Neural cell (in vitro differentiated cells): ENCODE measurements at regions not wholly inside any gene's neighbourhood (a gene's known extent, or its start where the extent isn't known, plus 50 kb on each side); places are given as distances from the start of the nearest gene placed in this dataset.

ENCODE experiments used
- H2AFZ ChIP-seq: fragments of 200-600, 300-800 bp; sonication (generic), shearing (Covaris generic); 2 replicates; pipeline ENCODE4 v1.6.0; 2014; ENCODE audit warnings: low read depth, mild to moderate bottlenecking, antibody characterized with exemption, low read length, moderate library complexity
- H3F3A ChIP-seq: fragments of 200-600 bp; shearing (Covaris generic); 2 replicates; pipeline ENCODE4 v1.6.1; 2016; ENCODE audit warnings: mild to moderate bottlenecking, moderate library complexity, mixed read lengths, antibody characterized with exemption, low read length; ENCODE audit not compliant: insufficient read depth, poor library complexity, severe bottlenecking
- H3K27ac ChIP-seq: fragments of 200-600, 300-800 bp; sonication (generic), shearing (Covaris generic); 2 replicates; pipeline ENCODE4 v1.5.1; 2014; ENCODE audit warnings: mild to moderate bottlenecking, low read length, moderate library complexity
- H3K27me3 ChIP-seq: fragments of 300-800, 200-600 bp; sonication (generic), shearing (Covaris generic); 2 replicates; pipeline ENCODE4 v1.6.0; 2014; ENCODE audit warnings: mild to moderate bottlenecking, low read depth, low read length, moderate library complexity; ENCODE audit not compliant: insufficient read depth
- H3K36me3 ChIP-seq: fragments of 300-800, 200-600 bp; sonication (generic), shearing (Covaris generic); 2 replicates; pipeline ENCODE4 v1.5.1; 2014; ENCODE audit warnings: mild to moderate bottlenecking, antibody characterized with exemption, low read length, moderate library complexity; ENCODE audit not compliant: insufficient read depth
- H3K4me2 ChIP-seq: fragments of 300-800, 200-600 bp; sonication (generic), shearing (Covaris generic); 2 replicates; pipeline ENCODE4 v1.6.0; 2014; ENCODE audit warnings: mild to moderate bottlenecking, low read length
- H3K4me3 ChIP-seq: fragments of 300-800, 200-600 bp; sonication (generic), shearing (Covaris generic); 2 replicates; pipeline ENCODE4 v1.5.1; 2014; ENCODE audit warnings: mild to moderate bottlenecking, low read length, moderate library complexity
- H3K79me2 ChIP-seq: fragments of 200-600 bp; shearing (Covaris generic); replicated peaks from 2 replicates; pipeline ENCODE4 v1.6.0; 2014; ENCODE audit warnings: mild to moderate bottlenecking, low read length, moderate library complexity; ENCODE audit not compliant: insufficient read depth
- H3K9ac ChIP-seq: fragments of 300-800, 200-600 bp; sonication (generic), shearing (Covaris generic); 2 replicates; pipeline ENCODE4 v1.6.1; 2016; ENCODE audit warnings: mild to moderate bottlenecking, low read length, mixed read lengths
- H3K9me2 ChIP-seq: fragments of 200-600 bp; shearing (Covaris generic); 2 replicates; pipeline ENCODE4 v1.6.1; 2016; ENCODE audit warnings: mild to moderate bottlenecking, low read length, mixed read lengths; ENCODE audit not compliant: insufficient read depth
- H3K9me3 ChIP-seq: fragments of 200-600, 300-800 bp; sonication (generic), shearing (Covaris generic); 2 replicates; pipeline ENCODE4 v1.6.1; 2016; ENCODE audit warnings: mild to moderate bottlenecking, mixed run types, low read length, moderate library complexity, mixed read lengths
- H4K20me1 ChIP-seq: fragments of 200-600 bp; shearing (Covaris generic); 2 replicates; pipeline ENCODE4 v1.6.1; 2016; ENCODE audit warnings: mild to moderate bottlenecking, mixed run types; ENCODE audit not compliant: insufficient read depth
- CTCF ChIP-seq: fragments of 450-650 bp; IDR thresholded peaks from 2 replicates; pipeline ENCODE4 v1.5.1; 2014; ENCODE audit warnings: antibody characterized with exemption, mild to moderate bottlenecking, moderate library complexity; ENCODE audit not compliant: poor library complexity, severe bottlenecking
- EP300 ChIP-seq: fragments of 450-650 bp; conservative IDR thresholded peaks from 2 replicates; pipeline ENCODE4 v1.6.1; 2014; ENCODE audit warnings: antibody characterized with exemption, mild to moderate bottlenecking, moderate library complexity; ENCODE audit not compliant: poor library complexity, severe bottlenecking
- EZH2 ChIP-seq: fragments of 200-600, 300-800 bp; shearing (Covaris generic), sonication (generic); IDR thresholded peaks from 2 replicates; pipeline ENCODE4 v1.6.1; 2014; ENCODE audit warnings: antibody characterized with exemption, low read length, borderline replicate concordance, mild to moderate bottlenecking; ENCODE audit not compliant: insufficient read depth, poor library complexity, severe bottlenecking
- MXI1 ChIP-seq: fragments of 450-650 bp; conservative IDR thresholded peaks from 2 replicates; pipeline ENCODE4 v1.6.1; 2014; ENCODE audit warnings: antibody characterized with exemption, mild to moderate bottlenecking; ENCODE audit not compliant: poor library complexity, severe bottlenecking
- POLR2AphosphoS5 ChIP-seq: IDR thresholded peaks from 2 replicates; pipeline ENCODE4 v1.6.1; 2012
- RAD21 ChIP-seq: fragments of 450-650 bp; conservative IDR thresholded peaks from 2 replicates; pipeline ENCODE4 v1.6.1; 2014; ENCODE audit warnings: antibody characterized with exemption, mild to moderate bottlenecking, moderate library complexity
- REST ChIP-seq: IDR thresholded peaks from 2 replicates; pipeline ENCODE4 v1.6.1; 2012; ENCODE audit warnings: borderline replicate concordance
- SMC3 ChIP-seq: fragments of 450-650 bp; conservative IDR thresholded peaks from 2 replicates; pipeline ENCODE4 v1.6.1; 2014; ENCODE audit warnings: antibody characterized with exemption, mild to moderate bottlenecking, moderate library complexity; ENCODE audit not compliant: poor library complexity
- TAF1 ChIP-seq: IDR thresholded peaks from 2 replicates; pipeline ENCODE4 v1.6.1; 2012; ENCODE audit warnings: low read depth

DNA sequence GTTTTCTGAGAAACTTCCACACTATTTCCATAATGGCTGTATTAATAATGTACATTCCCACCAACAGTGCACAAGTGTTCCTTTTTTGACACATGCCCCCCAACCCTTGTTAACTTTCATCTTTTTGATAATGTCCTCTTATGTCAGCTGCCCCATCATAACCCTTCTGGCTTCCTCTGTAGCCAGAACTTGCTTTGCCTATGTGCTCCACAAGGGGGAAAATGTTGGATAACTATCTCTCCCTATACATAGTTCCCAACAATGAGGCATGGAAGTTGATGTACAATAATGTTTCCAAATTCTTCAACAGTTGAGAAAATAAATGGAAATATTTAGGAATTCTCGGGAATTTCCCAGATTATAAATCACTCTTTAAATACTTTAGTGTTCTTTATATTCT lies 142.9 kb downstream of the ASB9 start:
- Histone ChIP-seq H3K27ac (no peak overlapping the region), H3K9me2 (no peaks in the 10 kb centered on the region), H3K27me3 (no peaks in the 10 kb centered on the region), H3F3A (no peaks in the 10 kb centered on the region), H3K9ac (no peak overlapping the region), H2AFZ (no peak overlapping the region), H4K20me1 (no peaks in the 10 kb centered on the region), H3K79me2 (no peaks in the 10 kb centered on the region), H3K36me3 (no peaks in the 10 kb centered on the region), H3K4me2 (no peak overlapping the region), H3K4me3 (no peak overlapping the region), H3K9me3 (no peaks in the 10 kb centered on the region)
- no peak for TF ChIP-seq SMC3
- no peak for TF ChIP-seq EP300
- no peak for TF ChIP-seq EZH2
- no peak for TF ChIP-seq REST
- TF ChIP-seq POLR2AphosphoS5 = no peak
- TF ChIP-seq MXI1 = no peak
- TF ChIP-seq RAD21 = no peak
- TF ChIP-seq TAF1 = no peak
- TF ChIP-seq CTCF = no peak

- no peaks in the 10 kb centered on the region for H3K36me3 ChIP-seq
- H3K9me3 ChIP-seq = no peaks in the 10 kb centered on the region
- H3K9ac ChIP-seq = no peak overlapping the region
- H3K4me2 ChIP-seq = no peak overlapping the region
- no peak overlapping the region for H2AFZ ChIP-seq
- H3K27ac ChIP-seq = no peak overlapping the region
- no peaks in the 10 kb centered on the region for H4K20me1 ChIP-seq
- H3K4me3 ChIP-seq = no peak overlapping the region
- no peaks in the 10 kb centered on the region for H3K9me2 ChIP-seq
- no peaks in the 10 kb centered on the region for H3K79me2 ChIP-seq
- H3F3A ChIP-seq = no peaks in the 10 kb centered on the region
- H3K27me3 ChIP-seq = no peaks in the 10 kb centered on the region
- TF ChIP-seq TAF1 = no peak
- no peak for TF ChIP-seq MXI1
- TF ChIP-seq EP300 = no peak
- TF ChIP-seq RAD21 = no peak
- no peak for TF ChIP-seq SMC3
- no peak for TF ChIP-seq POLR2AphosphoS5
- TF ChIP-seq EZH2 = no peak
- TF ChIP-seq CTCF = no peak
- no peak for TF ChIP-seq REST
These were observed 153.0 kb downstream of the ASB9 start for GRCh38 chrX:15116900-15117299.
